DOHH2 (cell line): ENCODE measurements at regions not wholly inside any gene's neighbourhood (a gene's known extent, or its start where the extent isn't known, plus 50 kb on each side); places are given as distances from the start of the nearest gene placed in this dataset.

Experiments used
- EZH2phosphoT487 ChIP-seq: fragments of 200-600 bp; sonication (generic); IDR thresholded peaks from 2 replicates; pipeline ENCODE4 v1.6.1; 2017; ENCODE audit warnings: borderline replicate concordance, mild to moderate bottlenecking, antibody characterized with exemption, low read length, moderate library complexity, mixed read lengths
- TF ChIP-seq, protein P1 (sequence below): fragments of 200-600 bp; sonication (generic); IDR thresholded peaks from one replicate; pipeline ENCODE4 v1.5.1; 2014; ENCODE audit warnings: antibody characterized with exemption, mild to moderate bottlenecking, low read depth, low read length; ENCODE audit not compliant: poor library complexity, severe bottlenecking

DNA sequence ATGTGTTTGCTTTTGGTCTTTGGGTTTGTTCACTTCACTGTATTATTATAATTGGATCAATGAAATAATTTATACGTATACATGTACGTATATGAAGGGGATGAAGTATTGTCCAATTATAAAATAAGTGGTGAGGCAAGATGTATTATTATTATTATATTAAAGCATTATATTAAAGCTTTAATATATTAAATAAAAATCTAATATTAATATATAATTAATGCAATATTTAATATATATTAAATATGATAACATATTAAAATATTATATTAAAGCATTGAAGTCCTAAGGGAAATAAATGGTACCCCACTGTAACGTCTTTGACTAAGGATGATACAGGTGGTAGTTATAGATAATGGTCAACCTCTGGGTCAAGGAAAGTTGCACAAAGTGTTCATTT, 63.7 kb upstream of the RTL1 start:
- TF ChIP-seq, protein P1, sequence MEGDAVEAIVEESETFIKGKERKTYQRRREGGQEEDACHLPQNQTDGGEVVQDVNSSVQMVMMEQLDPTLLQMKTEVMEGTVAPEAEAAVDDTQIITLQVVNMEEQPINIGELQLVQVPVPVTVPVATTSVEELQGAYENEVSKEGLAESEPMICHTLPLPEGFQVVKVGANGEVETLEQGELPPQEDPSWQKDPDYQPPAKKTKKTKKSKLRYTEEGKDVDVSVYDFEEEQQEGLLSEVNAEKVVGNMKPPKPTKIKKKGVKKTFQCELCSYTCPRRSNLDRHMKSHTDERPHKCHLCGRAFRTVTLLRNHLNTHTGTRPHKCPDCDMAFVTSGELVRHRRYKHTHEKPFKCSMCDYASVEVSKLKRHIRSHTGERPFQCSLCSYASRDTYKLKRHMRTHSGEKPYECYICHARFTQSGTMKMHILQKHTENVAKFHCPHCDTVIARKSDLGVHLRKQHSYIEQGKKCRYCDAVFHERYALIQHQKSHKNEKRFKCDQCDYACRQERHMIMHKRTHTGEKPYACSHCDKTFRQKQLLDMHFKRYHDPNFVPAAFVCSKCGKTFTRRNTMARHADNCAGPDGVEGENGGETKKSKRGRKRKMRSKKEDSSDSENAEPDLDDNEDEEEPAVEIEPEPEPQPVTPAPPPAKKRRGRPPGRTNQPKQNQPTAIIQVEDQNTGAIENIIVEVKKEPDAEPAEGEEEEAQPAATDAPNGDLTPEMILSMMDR: no peak
- no peak for TF ChIP-seq EZH2phosphoT487
